ENCODE measurements at regions not wholly inside any gene's neighbourhood (a gene's known extent, or its start where the extent isn't known, plus 50 kb on each side); places are given as distances from the start of the nearest gene placed in this dataset.

- H3K27me3 ChIP-seq (replicated peaks; ENCODE audit: control insufficient read depth, insufficient read depth, low read length): no peaks in the 10 kb centered on the region
- no peaks in the 10 kb centered on the region for H3K4me1 Mint-ChIP-seq (ENCODE audit: low read depth, unreplicated experiment)
- no peak for DNase-seq
- POLR2A ChIA-PET: no interaction called here
- H3K4me1 ChIP-seq: no peaks in the 10 kb centered on the region
- H3K36me3 Mint-ChIP-seq (ENCODE audit: insufficient read depth, unreplicated experiment): no peaks in the 10 kb centered on the region
- no peak overlapping the region for H3K27ac Mint-ChIP-seq (ENCODE audit: unreplicated experiment)
- intact Hi-C loops (cut with micrococcal nuclease; ENCODE audit: unreplicated experiment): no loop called here
- H3K4me3 Mint-ChIP-seq (ENCODE audit: unreplicated experiment): no peak overlapping the region
- BruUV-seq (replicated peaks): no TSS peak
- CTCF ChIA-PET: no interaction called here
- no peak overlapping the region for H3K4me3 ChIP-seq (ENCODE audit: low read depth, low read length)
- H3K27me3 Mint-ChIP-seq (ENCODE audit: insufficient read depth, unreplicated experiment): no peaks in the 10 kb centered on the region
- no peak for TF ChIP-seq CTCF (IDR thresholded peaks at IDR 0.05; ENCODE audit: insufficient read depth in 1 of 2, low read depth in 1 of 2, low read length in 1 of 2, severe bottlenecking in 1 of 2, unreplicated experiment in 1 of 2)
- no peaks in the 10 kb centered on the region for H3K36me3 ChIP-seq (ENCODE audit: control insufficient read depth, insufficient read depth, low read length)
- peaks cover 11% of the 10 kb centered on the region for H3K9me3 Mint-ChIP-seq (ENCODE audit: unreplicated experiment)
- H3K9me3 ChIP-seq: no peaks in the 10 kb centered on the region
These were observed 57.3 kb upstream of the SLIT2 start for GRCh38 chr4:20194123-20195013.

GRCh38 chr4:20193141-20193936 lies 58.4 kb upstream of the SLIT2 start:
- Mint-ChIP-seq H3K36me3 (ENCODE audit: insufficient read depth, unreplicated experiment) (no peaks in the 10 kb centered on the region), H3K9me3 (ENCODE audit: unreplicated experiment) (peaks cover 14% of the 10 kb centered on the region), H3K4me3 (ENCODE audit: unreplicated experiment) (no peak overlapping the region), H3K4me1 (ENCODE audit: low read depth, unreplicated experiment) (no peaks in the 10 kb centered on the region), H3K27ac (ENCODE audit: unreplicated experiment) (no peak overlapping the region), H3K27me3 (ENCODE audit: insufficient read depth, unreplicated experiment) (no peaks in the 10 kb centered on the region)
- Histone ChIP-seq H3K9me3 (no peaks in the 10 kb centered on the region), H3K4me1 (no peaks in the 10 kb centered on the region), H3K27me3 (replicated peaks; ENCODE audit: control insufficient read depth, insufficient read depth, low read length) (no peaks in the 10 kb centered on the region), H3K36me3 (ENCODE audit: control insufficient read depth, insufficient read depth, low read length) (no peaks in the 10 kb centered on the region), H3K4me3 (ENCODE audit: low read depth, low read length) (no peak overlapping the region)
- no peak for TF ChIP-seq CTCF (IDR thresholded peaks at IDR 0.05; ENCODE audit: insufficient read depth in 1 of 2, low read depth in 1 of 2, low read length in 1 of 2, severe bottlenecking in 1 of 2, unreplicated experiment in 1 of 2)
- ChIA-PET CTCF (no interaction called here), POLR2A (no interaction called here)
- intact Hi-C loops (cut with micrococcal nuclease; ENCODE audit: unreplicated experiment): no loop called here
- BruUV-seq (replicated peaks): no TSS peak
- no peak for DNase-seq

GRCh38 chr4:20192736-20193135 lies 59.0 kb upstream of the SLIT2 start:
- Histone ChIP-seq H3K4me3 (ENCODE audit: low read depth, low read length) (no peak overlapping the region), H3K9me3 (no peaks in the 10 kb centered on the region), H3K27me3 (replicated peaks; ENCODE audit: control insufficient read depth, insufficient read depth, low read length) (no peaks in the 10 kb centered on the region), H3K36me3 (ENCODE audit: control insufficient read depth, insufficient read depth, low read length) (no peaks in the 10 kb centered on the region), H3K4me1 (no peaks in the 10 kb centered on the region)
- Mint-ChIP-seq H3K36me3 (ENCODE audit: insufficient read depth, unreplicated experiment) (no peaks in the 10 kb centered on the region), H3K27ac (ENCODE audit: unreplicated experiment) (no peak overlapping the region), H3K4me1 (ENCODE audit: low read depth, unreplicated experiment) (no peaks in the 10 kb centered on the region), H3K4me3 (ENCODE audit: unreplicated experiment) (no peak overlapping the region), H3K27me3 (ENCODE audit: insufficient read depth, unreplicated experiment) (no peaks in the 10 kb centered on the region), H3K9me3 (ENCODE audit: unreplicated experiment) (peaks cover 14% of the 10 kb centered on the region)
- no peak for DNase-seq
- CTCF ChIA-PET: no interaction called here
- intact Hi-C loops (cut with micrococcal nuclease; ENCODE audit: unreplicated experiment): no loop called here
- BruUV-seq (replicated peaks): no TSS peak
- POLR2A ChIA-PET: no interaction called here
- TF ChIP-seq CTCF (IDR thresholded peaks at IDR 0.05; ENCODE audit: insufficient read depth in 1 of 2, low read depth in 1 of 2, low read length in 1 of 2, severe bottlenecking in 1 of 2, unreplicated experiment in 1 of 2): no peak

All from Caco-2 (cell line).